ENCODE measurements at regions not wholly inside any gene's neighbourhood (a gene's known extent, or its start where the extent isn't known, plus 50 kb on each side); places are given as distances from the start of the nearest gene placed in this dataset.

DNA sequence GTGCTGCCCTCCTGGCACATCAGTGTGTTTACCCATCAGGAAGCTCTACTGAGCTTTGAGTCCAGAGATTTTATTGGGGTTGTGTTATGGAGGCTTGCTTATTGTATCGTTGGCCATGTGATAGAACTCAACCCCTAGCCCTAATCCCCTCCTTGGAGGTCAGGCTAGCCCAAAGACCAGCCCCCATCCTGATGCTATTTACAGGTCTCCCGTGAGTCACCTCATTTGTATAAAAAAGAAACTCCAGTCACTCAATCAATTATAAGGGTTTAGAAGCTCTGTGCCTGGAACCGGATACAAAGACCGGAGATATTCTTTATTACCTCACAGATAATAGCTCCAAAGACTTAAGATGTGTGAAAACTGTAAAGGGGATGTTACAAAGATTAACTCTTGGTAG, 405.9 kb downstream of the CNTNAP4 start:
- TF ChIP-seq, protein P1, sequence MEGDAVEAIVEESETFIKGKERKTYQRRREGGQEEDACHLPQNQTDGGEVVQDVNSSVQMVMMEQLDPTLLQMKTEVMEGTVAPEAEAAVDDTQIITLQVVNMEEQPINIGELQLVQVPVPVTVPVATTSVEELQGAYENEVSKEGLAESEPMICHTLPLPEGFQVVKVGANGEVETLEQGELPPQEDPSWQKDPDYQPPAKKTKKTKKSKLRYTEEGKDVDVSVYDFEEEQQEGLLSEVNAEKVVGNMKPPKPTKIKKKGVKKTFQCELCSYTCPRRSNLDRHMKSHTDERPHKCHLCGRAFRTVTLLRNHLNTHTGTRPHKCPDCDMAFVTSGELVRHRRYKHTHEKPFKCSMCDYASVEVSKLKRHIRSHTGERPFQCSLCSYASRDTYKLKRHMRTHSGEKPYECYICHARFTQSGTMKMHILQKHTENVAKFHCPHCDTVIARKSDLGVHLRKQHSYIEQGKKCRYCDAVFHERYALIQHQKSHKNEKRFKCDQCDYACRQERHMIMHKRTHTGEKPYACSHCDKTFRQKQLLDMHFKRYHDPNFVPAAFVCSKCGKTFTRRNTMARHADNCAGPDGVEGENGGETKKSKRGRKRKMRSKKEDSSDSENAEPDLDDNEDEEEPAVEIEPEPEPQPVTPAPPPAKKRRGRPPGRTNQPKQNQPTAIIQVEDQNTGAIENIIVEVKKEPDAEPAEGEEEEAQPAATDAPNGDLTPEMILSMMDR (IDR thresholded peaks at IDR 0.05): no peak
- TF ChIP-seq POLR2A (IDR thresholded peaks at IDR 0.05): no peak
